Endothelial cell of umbilical vein (primary cell): ENCODE measurements at regions not wholly inside any gene's neighbourhood (a gene's known extent, or its start where the extent isn't known, plus 50 kb on each side); places are given as distances from the start of the nearest gene placed in this dataset.

Experiments used
- BruUV-seq: library from RNA; stranded (reverse); fragments of 400-500 nt; replicated peaks from 2 replicates; lab custom pipeline; 2021; lab: Mats Ljungman, UMichigan
- CTCF ChIA-PET: fragments of 300-600, 350-600 bp; sonication (Branson Sonifier 250); formaldehyde crosslinking; loops from one replicate; lab custom pipeline; 2021; ENCODE audit warnings: antibody characterized with exemption, inconsistent platforms; lab: Charles Lee
- POLR2A ChIA-PET: fragments of 300-600, 350-600 bp; sonication (Branson Sonifier 250); formaldehyde crosslinking; loops from one replicate; lab custom pipeline; 2021; ENCODE audit warnings: antibody characterized with exemption, inconsistent platforms; lab: Charles Lee
- DNase-seq: peaks from one replicate; pipeline ENCODE4 v3.0.0-alpha.2; 2011; ENCODE audit warnings: low read depth, low spot score
- FAIRE-seq: peaks from 2 replicates; lab custom pipeline; 2011; peaks lifted over from hg19 to GRCh38; lab: Jason Lieb, UNC
- H2AFZ ChIP-seq: 2 replicates; pipeline ENCODE4 v1.6.0; 2012; ENCODE audit warnings: low read depth, low read length, control low read depth, inconsistent platforms
- H3K27ac ChIP-seq: 2 replicates; pipeline ENCODE4 v1.5.1; 2011; ENCODE audit warnings: low read depth, mild to moderate bottlenecking, control low read depth, low read length, moderate library complexity; ENCODE audit not compliant: insufficient read depth
- H3K27me3 ChIP-seq, 2 experiments: 2 replicates each; pipeline versions ENCODE4 v1.6.0 to v1.6.1; 2011; ENCODE audit warnings: low read length in 2 of 2, mixed read lengths in 1 of 2; ENCODE audit not compliant: control insufficient read depth in 2 of 2, insufficient read depth in 2 of 2
- H3K36me3 ChIP-seq, 2 experiments: 2 replicates in 1 of 2; 3 replicates in 1 of 2; pipeline ENCODE4 v1.5.1; 2011; ENCODE audit warnings: low read length in 2 of 2, mild to moderate bottlenecking in 1 of 2, moderate library complexity in 1 of 2; ENCODE audit not compliant: control insufficient read depth in 2 of 2, insufficient read depth in 2 of 2; ENCODE audit errors: extremely low read depth in 1 of 2
- H3K4me1 ChIP-seq: 3 replicates; pipeline ENCODE4 v1.5.1; 2011; ENCODE audit warnings: mild to moderate bottlenecking, low read length; ENCODE audit not compliant: control insufficient read depth, insufficient read depth; ENCODE audit errors: extremely low read depth
- H3K4me2 ChIP-seq: 2 replicates; pipeline ENCODE4 v1.6.1; 2011; ENCODE audit warnings: low read length, control low read depth, mixed read lengths; ENCODE audit not compliant: insufficient read depth
- H3K4me3 ChIP-seq, 3 experiments: fragments of 200-600 bp in 1 of 3; sonication (generic), shearing (Covaris generic) in 1 of 3; replicated peaks in 1 of 3; 2 replicates each; pipeline ENCODE4 v1.5.1; 2011 to 2016; ENCODE audit warnings: control low read depth in 3 of 3, low read length in 3 of 3, mild to moderate bottlenecking in 2 of 3, inconsistent platforms in 1 of 3, low read depth in 1 of 3, moderate library complexity in 1 of 3; ENCODE audit not compliant: insufficient read depth in 1 of 3
- H3K79me2 ChIP-seq: 2 replicates; pipeline ENCODE4 v1.6.0; 2012; ENCODE audit warnings: low read length, inconsistent platforms; ENCODE audit not compliant: control insufficient read depth, insufficient read depth
- H3K9ac ChIP-seq: replicated peaks from 2 replicates; pipeline ENCODE3; 2011; ENCODE audit warnings: low read length, control low read depth; ENCODE audit not compliant: insufficient read depth; ENCODE audit errors: extremely low read depth
- H3K9me1 ChIP-seq: replicated peaks from 3 replicates; pipeline ENCODE4 v1.6.0; 2011; ENCODE audit warnings: mild to moderate bottlenecking, low read length; ENCODE audit not compliant: control insufficient read depth, insufficient read depth; ENCODE audit errors: extremely low read depth
- H3K9me3 ChIP-seq: replicated peaks from 2 replicates; pipeline ENCODE4 v1.5.1; 2012; ENCODE audit warnings: low read length, inconsistent platforms; ENCODE audit not compliant: control insufficient read depth, insufficient read depth
- H4K20me1 ChIP-seq: replicated peaks from 2 replicates; pipeline ENCODE3; 2011; ENCODE audit warnings: mild to moderate bottlenecking, low read length; ENCODE audit not compliant: control insufficient read depth, insufficient read depth; ENCODE audit errors: extremely low read depth
- EZH2 ChIP-seq: IDR thresholded peaks from 2 replicates; pipeline ENCODE4 v1.6.1; 2012; ENCODE audit warnings: borderline replicate concordance, low read depth, mild to moderate bottlenecking, moderate library complexity, low read length, inconsistent platforms; ENCODE audit not compliant: severe bottlenecking
- FOS ChIP-seq: IDR thresholded peaks from 2 replicates; pipeline ENCODE4 v1.6.1; 2011; ENCODE audit warnings: mild to moderate bottlenecking, low read length, moderate library complexity, borderline replicate concordance; ENCODE audit not compliant: insufficient read depth
- GATA2 ChIP-seq: IDR thresholded peaks from 2 replicates; pipeline ENCODE4 v1.7.0; 2011; ENCODE audit warnings: low read depth, mild to moderate bottlenecking, moderate library complexity, mixed read lengths, low read length; ENCODE audit not compliant: insufficient read length, insufficient read depth
- JUN ChIP-seq: IDR thresholded peaks from 2 replicates; pipeline ENCODE4 v1.6.1; 2011; ENCODE audit warnings: borderline replicate concordance, low read depth; ENCODE audit not compliant: insufficient read length, insufficient read depth
- MYC ChIP-seq: IDR thresholded peaks from one replicate; pipeline ENCODE4 v1.6.1; 2011; ENCODE audit warnings: mild to moderate bottlenecking, low read depth, low read length
- POLR2A ChIP-seq: IDR thresholded peaks from 2 replicates; pipeline ENCODE4 v1.6.1; 2012; ENCODE audit warnings: low read depth, mild to moderate bottlenecking, control low read depth, low read length
- POLR2AphosphoS5 ChIP-seq: IDR thresholded peaks from 2 replicates; pipeline ENCODE4 v1.6.1; 2012; ENCODE audit warnings: low read depth, mild to moderate bottlenecking, control low read depth, low read length, moderate library complexity; ENCODE audit not compliant: insufficient read depth
- dilution Hi-C: fragments of 300-500 bp; cut with MboI; formaldehyde crosslinking; loops from one replicate; pipeline ENCODE4 v1.15.0; 2019; ENCODE audit warnings: low sequenced_read_pairs; ENCODE audit not compliant: extremely low pct_ligation_motif_present
- intact Hi-C: fragments of 100-400 bp; cut with micrococcal nuclease; formaldehyde crosslinking; loops from one replicate; pipeline ENCODE4 v1.10.0; 2022
- TF ChIP-seq, protein P1 (sequence below): IDR thresholded peaks from 2 replicates; pipeline ENCODE4 v1.6.1; 2011; ENCODE audit not compliant: insufficient read depth, insufficient read length
- TF ChIP-seq, protein P2 (sequence below), 2 donors: IDR thresholded peaks; 1 replicate in 1 of 2; 2 replicates in 1 of 2; pipeline ENCODE4 v1.5.1; 2011; ENCODE audit warnings: low read length in 2 of 2, mild to moderate bottlenecking in 2 of 2, moderate library complexity in 2 of 2, control low read depth in 1 of 2, inconsistent platforms in 1 of 2, low read depth in 1 of 2; ENCODE audit not compliant: insufficient read depth in 1 of 2; ENCODE audit errors: extremely low read depth in 1 of 2

GRCh38 chr1:209412036-209412435, 171.5 kb upstream of the CAMK1G start:
- no peak overlapping the region for H3K9ac ChIP-seq
- dilution Hi-C loops (no loop called here), intact Hi-C loops (no loop called here)
- H3K4me1 ChIP-seq = no peaks in the 10 kb centered on the region
- H2AFZ ChIP-seq = no peak overlapping the region
- no peaks in the 10 kb centered on the region for H3K9me3 ChIP-seq
- no TSS peak for BruUV-seq
- DNase-seq (no peak), FAIRE-seq (no peak)
- no peaks in the 10 kb centered on the region for H3K27me3 ChIP-seq
- ChIA-PET POLR2A (no interaction called here), CTCF (interaction anchor here (1.0 kb wide), 1 partner anchor 15 kb away, joined by 3 read pairs; no protein-coding TSS in a partner anchor)
- no peaks in the 10 kb centered on the region for H4K20me1 ChIP-seq
- no peaks in the 10 kb centered on the region for H3K36me3 ChIP-seq
- H3K4me3 ChIP-seq = no peak overlapping the region
- no peak overlapping the region for H3K4me2 ChIP-seq
- TF ChIP-seq FOS = no peak
- TF ChIP-seq JUN = no peak
- TF ChIP-seq POLR2AphosphoS5 = no peak
- H3K79me2 ChIP-seq = no peaks in the 10 kb centered on the region
- H3K27ac ChIP-seq = no peak overlapping the region
- no peaks in the 10 kb centered on the region for H3K9me1 ChIP-seq

- Histone ChIP-seq H3K9me3 (no peaks in the 10 kb centered on the region), H3K79me2 (no peaks in the 10 kb centered on the region), H3K9ac (no peak overlapping the region), H3K36me3 (no peaks in the 10 kb centered on the region), H3K27me3 (no peaks in the 10 kb centered on the region), H3K9me1 (no peaks in the 10 kb centered on the region), H3K4me1 (no peaks in the 10 kb centered on the region), H4K20me1 (no peaks in the 10 kb centered on the region), H3K27ac (no peak overlapping the region), H3K4me2 (no peak overlapping the region), H2AFZ (no peak overlapping the region), H3K4me3 (no peak overlapping the region)
- ChIA-PET POLR2A (no interaction called here), CTCF (interaction anchor here (1.0 kb wide), 1 partner anchor 16 kb away, joined by 3 read pairs; no protein-coding TSS in a partner anchor)
- dilution Hi-C loops = no loop called here
- no peak for DNase-seq
- no peak for FAIRE-seq
- BruUV-seq = no TSS peak
- TF ChIP-seq POLR2A (no peak), JUN (no peak), FOS (no peak), GATA2 (no peak), POLR2AphosphoS5 (no peak), EZH2 (no peak), MYC (no peak)
- TF ChIP-seq, protein P1, sequence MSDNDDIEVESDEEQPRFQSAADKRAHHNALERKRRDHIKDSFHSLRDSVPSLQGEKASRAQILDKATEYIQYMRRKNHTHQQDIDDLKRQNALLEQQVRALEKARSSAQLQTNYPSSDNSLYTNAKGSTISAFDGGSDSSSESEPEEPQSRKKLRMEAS = no peak
- TF ChIP-seq, protein P2, sequence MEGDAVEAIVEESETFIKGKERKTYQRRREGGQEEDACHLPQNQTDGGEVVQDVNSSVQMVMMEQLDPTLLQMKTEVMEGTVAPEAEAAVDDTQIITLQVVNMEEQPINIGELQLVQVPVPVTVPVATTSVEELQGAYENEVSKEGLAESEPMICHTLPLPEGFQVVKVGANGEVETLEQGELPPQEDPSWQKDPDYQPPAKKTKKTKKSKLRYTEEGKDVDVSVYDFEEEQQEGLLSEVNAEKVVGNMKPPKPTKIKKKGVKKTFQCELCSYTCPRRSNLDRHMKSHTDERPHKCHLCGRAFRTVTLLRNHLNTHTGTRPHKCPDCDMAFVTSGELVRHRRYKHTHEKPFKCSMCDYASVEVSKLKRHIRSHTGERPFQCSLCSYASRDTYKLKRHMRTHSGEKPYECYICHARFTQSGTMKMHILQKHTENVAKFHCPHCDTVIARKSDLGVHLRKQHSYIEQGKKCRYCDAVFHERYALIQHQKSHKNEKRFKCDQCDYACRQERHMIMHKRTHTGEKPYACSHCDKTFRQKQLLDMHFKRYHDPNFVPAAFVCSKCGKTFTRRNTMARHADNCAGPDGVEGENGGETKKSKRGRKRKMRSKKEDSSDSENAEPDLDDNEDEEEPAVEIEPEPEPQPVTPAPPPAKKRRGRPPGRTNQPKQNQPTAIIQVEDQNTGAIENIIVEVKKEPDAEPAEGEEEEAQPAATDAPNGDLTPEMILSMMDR (IDR thresholded peaks at IDR 0.05; ENCODE audit: extremely low read depth in 1 of 2, insufficient read depth in 1 of 2, low read depth in 1 of 2, low read length in 2 of 2) = no peak
- intact Hi-C loops = no loop called here
These were observed 170.9 kb upstream of the CAMK1G start for GRCh38 chr1:209412566-209412965.
